HG03575 (cell line): ENCODE measurements at regions not wholly inside any gene's neighbourhood (a gene's known extent, or its start where the extent isn't known, plus 50 kb on each side); places are given as distances from the start of the nearest gene placed in this dataset.
"Not testable (repeated sequence)": the region's sequence is repeated elsewhere in the genome, so short reads cannot be mapped to it uniquely, and the experiment has no call there.

Experiments used
- ATAC-seq: cut with Tn5 transposase; IDR thresholded peaks from one replicate; pipeline ENCODE4 v1.9.1; 2021; ENCODE audit not compliant: unreplicated experiment, insufficient number of reproducible peaks, low FRiP score; ENCODE audit errors: extremely low read depth

DNA sequence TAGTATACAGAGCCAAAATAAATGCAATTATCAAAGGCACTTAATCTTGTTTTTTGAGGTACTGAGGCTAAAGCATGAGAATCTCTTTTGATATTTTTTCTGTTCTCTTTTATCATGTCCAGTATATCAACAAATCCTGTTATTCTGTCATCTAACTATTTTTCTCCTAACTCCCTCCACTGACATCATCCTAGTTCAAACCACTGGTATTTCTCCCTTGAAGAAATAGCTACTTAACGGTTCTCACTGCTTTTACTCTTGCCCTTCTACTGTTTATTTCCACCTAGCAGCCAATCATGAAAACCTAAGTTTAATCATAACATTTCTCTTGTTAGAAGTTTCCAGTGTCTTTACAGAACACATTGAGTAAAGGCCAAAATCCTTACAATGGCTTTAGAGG lies 317.6 kb downstream of the GPD2 start:
- ATAC-seq, result no peak

DNA sequence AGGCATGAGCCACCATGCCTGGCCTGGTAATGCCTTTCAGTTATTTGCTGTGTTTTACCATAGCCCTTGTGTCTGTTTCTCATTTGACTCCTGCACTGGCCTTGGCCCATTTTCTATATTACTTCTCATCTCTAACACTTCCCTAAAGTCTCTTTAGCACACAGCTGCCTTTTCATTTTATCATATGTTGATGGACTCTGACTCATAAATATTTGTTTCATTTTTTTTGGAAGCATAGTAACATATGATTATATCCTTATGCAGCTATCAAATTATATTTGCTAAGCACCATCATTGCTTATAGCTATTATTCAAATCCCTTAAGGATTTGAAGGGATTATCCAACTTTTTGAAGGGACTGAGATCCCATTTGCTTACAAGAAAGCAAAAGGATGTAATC lies 320.3 kb downstream of the GPD2 start:
- no peak for ATAC-seq

DNA sequence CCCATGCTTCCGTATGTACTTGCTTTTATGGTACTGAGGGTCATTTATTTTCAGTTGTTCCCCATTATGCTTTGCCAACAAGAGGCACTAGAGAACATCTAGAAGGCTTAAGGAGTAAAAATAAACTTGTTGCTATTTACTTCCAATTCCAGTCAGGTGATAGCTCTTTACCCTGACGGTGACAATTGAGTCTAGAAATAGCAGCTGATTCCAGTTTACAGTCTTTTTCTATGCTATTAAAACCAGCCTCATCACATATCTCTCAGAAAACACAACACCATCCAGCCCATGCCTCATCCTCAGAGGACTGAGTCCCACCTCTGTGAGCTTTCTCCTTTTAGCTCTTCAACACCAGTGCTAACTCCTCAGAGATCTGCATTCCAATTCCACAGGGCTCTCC lies 327.0 kb downstream of the GPD2 start:
- ATAC-seq, result no peak

DNA sequence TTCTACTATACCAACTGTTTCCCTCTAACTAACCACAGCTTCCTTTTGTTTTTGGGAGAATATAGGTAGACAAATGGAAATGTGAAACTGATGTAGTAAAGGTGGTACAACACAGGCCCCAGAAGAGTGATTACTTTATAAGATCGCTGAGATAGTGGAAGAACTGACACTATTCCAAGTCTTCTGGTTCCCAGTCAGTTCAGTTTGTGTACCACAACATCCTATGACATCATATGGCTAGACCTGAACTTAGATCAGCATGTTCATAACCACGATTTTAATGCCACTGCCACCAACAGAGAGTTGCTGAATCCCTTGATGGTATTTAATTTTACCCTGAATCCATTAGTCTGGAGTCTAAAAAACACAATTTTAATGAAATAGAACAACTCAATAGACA lies 328.9 kb downstream of the GPD2 start:
- ATAC-seq, result no peak

DNA sequence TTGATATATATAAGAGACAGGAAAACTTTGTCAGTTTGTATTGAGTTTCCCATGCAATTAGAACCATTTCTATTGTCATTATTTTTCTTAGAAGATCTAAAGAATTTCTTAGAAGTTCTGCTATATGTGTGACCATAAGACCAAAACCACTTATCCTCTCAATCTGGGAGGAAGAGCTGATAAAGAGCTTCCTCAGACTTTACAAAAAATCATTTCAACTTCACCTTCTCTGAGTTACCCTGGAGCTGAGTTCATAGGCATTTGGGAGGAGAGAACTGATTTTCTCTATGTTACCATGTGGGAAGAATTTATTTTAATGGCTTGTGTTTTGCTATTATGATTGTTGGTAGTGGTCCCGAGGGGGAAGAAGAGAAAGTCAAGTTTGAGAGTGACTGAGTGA lies 329.3 kb downstream of the GPD2 start:
- no peak for ATAC-seq

DNA sequence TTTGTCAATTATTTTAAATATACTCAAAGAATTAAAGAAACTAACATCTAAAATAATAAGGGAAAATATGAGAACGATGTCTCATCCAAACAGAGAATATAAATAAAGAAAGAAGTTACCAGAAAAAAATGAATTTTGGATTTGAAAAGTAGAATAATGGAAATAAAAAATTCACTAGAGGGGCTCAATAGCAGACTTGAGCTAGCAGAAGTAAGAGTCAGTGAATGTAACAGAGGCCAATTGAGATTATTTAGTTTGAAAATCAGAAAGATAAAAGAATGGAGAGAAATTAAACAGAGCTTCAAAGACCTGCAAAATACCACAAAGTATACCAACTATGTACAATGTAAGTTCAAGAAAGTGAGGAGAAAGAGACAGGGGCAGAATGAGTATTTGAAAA lies 333.6 kb downstream of the GPD2 start:
- ATAC-seq, result no peak

DNA sequence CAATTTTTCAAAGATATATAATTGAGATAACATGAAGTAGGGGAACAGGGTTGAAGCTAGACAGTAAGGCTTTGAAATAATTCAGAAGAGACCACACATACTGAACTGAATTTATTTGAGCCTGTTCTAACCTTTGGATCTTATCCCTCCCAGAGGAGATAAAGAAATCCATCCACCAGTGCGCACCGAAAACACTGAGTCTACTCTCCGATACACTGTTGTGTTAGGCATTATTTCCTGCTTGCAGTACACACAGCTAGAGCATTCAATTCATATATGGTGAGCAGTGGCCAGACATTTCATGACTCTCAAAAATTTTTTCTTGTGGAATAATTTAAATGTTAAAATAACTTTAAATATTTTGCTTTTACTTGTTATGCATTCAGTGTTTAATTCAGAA lies 342.7 kb downstream of the GPD2 start:
- no peak for ATAC-seq

DNA sequence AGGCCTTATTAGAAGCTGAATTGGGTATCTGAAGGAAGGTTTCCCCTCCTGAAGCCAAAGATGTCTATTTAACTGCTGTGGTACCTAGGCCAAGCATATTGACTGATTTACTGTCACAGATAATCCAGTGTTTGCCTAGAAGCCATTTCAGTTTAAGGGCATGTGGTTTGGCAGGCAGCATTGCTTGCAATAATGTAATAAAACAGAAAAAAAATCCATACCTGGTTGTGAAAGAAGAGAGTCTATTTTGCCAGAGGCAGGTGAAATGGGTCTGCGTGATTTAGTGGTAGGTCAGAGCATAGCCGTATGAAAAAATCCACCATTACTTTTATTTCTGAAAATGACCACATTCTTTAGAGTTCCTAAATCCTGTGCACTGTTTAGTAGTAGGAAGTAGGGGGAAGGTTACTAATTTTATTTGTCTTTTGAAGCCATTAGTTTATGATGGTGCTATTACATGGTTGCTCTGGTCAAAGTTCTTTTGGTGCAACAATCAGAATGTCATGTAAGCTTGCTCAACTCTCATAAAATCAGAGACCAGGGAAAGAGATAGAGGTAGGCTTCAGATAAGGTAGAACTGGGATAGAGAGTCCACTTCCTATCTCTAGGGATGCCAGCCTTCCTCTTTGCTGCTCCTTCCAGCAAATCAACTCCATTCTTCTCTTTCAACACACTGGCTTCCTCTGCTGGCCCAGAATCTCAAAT lies 343.4 kb downstream of the GPD2 start:
- ATAC-seq, result no peak

DNA sequence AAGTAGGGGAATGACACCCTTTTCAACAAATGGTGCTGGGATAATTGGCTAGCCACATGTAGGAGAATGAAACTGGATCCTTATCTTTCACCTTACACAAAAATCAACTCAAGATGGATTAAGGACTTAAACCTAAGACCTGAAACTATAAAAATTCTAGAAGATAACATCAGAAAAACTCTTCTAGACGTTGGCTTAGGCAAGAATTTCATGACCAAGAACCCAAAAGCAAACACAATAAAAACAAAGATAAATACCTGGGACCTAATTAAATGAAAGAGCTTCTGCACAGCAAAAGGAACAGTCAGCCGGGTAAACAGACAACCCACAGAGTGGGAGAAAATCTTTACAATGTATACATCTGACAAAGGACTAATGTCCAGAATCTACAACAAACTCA lies 345.5 kb downstream of the GPD2 start:
- not testable (repeated sequence) for ATAC-seq

DNA sequence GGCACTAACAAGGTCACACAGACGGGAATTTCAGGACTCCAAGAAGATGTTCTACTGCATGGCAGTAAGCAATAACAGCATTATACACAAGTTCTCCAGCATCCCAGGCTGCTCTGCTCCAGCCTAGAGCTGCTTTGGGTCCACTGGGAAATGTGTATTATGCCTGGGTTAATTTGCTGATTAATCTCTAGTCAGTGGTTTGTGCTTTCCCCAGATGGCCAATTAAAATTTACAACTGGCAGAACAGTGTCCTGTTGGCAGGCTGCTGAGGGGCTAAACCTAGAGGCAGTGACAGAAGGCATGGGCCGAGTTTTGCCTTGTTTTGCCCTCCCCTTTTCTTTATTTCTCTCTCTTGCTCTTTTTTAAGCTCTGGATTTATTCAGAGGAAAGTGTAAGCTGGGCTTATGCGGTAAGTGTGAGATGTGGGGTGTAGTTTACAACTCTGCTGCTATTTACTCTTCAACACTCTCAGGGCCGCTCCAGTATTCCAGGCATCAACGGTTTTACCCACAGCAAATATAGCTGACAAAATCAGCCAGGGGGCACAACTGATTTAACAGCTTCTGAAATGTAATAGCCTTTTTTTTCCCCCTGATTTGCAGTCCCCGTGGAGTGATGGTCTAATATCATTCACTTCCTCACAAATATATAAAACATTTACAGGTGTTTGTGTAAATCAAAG lies 348.0 kb downstream of the GPD2 start:
- ATAC-seq, result no peak

DNA sequence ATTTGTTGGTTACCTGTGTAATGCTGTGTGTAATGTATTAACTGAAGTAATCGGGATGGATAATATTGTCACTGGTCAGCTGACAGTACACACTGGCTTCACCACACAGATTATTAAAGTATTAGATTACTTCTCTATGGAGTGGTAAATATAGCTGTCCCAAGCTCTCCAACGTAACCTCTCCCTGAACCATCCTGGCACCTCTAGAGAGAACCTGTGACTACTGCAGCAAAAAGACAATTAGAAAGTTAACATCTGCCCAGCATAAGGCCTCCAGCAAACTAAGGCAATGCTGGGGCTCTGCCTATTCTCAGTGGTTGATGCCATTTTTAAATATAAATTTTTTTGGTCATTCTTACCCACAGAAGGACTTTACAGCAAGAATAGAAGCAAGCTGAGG lies 351.3 kb downstream of the GPD2 start:
- no peak for ATAC-seq

DNA sequence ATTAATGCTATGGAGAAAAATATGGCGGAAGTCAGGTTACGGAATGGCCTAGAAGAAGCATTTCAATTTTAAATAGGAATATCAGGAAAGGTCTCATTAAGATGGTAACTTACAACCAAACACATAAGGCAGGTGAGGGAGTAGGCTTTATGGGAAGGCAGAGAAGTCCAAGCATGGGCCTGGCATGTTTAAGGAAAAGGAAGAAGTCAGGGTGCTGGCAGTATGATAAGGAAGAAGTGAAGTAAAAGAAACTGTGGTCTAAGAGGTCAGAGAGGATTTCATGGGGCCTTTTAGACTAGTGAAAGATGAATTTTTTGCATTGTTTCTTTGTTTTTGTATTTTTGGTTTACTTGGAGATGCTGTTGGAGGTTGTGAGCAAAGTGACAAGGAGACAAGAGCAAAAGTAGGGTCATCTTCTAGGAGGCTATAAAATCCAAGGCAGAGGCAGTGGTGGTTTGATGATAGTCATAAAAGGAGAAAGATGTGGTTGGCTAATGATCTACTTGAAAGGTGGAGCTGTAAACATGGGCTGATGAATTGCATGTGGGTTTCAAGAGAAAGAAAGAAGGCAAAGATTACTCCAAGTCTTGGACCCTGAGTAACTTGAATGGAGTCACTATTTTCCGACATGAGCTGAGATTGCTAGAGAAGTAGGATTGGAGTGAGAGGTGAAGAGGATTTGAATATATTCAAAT lies 354.3 kb downstream of the GPD2 start:
- ATAC-seq, result no peak

DNA sequence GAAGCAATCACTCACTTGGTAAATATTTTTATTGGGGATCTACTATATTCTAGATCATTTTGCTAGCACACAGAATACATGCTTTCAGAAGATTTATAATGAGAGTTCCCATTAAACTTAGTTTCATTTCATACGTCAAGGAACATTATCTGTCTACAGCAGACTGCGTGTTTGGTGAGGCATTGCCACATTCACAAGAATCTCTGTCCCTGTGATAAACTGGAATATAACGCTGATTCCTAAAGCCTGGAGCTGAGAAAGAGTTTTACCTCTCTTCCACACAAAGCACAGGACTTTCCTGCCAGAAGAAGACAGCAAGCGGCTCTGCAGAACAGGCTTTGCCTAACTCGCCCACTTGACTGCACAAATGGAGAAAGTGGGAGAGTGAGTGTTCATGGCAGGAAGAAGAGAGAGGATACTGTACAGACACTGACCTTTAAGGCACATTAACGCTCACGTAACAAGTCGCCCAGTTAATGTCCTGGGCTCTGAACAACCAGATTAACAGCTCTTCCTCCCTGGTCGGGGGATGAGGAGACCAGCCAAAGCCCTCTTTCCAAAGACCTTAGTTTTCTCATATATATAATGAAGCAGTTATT lies 356.2 kb downstream of the GPD2 start:
- ATAC-seq, result no peak

DNA sequence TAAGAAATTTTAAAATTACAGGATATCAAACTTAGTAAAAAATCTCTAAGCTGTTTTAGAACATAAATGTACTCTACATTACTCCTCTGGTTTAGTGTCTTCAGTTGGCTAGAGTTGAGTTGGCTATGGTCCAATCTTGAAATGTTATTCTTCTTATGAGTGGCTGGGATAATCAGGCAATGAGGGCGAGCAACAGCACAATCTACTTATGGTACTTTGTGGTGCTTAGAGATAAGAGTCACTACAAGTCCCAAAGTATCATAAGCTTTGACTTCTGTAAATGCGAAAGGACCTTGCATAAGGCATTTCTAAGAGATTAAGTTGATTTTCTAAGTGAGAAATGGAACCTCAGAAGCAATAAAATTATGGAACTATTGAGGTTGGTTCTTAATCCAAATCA lies 361.7 kb downstream of the GPD2 start:
- no peak for ATAC-seq

DNA sequence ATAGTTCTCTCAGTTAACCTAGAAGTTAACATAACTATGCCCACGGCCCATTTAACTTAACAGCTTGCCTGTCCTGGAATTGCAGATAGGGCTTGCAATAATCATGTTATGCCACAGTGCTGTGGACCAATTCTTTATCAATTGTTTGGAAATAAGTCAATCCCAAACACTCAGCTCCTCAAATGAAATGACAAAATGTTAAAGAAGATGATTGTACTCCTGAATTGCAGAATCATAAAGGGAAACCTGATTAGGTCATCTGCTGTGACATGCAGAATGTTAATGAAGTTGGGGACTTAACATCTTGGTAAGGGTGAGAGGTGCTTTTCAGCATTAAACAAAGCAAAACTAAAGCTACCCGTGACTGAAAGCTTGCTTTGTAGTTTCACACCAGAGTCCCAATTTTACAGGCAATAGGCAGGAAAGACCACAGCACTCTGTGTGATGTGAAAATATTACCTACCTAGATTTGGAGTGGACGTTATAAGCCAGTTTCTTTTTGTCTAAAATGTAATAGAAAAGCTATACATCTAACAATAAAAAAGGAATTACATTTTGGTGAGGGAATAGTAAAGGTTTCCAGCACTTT lies 364.0 kb downstream of the GPD2 start:
- ATAC-seq, result no peak

DNA sequence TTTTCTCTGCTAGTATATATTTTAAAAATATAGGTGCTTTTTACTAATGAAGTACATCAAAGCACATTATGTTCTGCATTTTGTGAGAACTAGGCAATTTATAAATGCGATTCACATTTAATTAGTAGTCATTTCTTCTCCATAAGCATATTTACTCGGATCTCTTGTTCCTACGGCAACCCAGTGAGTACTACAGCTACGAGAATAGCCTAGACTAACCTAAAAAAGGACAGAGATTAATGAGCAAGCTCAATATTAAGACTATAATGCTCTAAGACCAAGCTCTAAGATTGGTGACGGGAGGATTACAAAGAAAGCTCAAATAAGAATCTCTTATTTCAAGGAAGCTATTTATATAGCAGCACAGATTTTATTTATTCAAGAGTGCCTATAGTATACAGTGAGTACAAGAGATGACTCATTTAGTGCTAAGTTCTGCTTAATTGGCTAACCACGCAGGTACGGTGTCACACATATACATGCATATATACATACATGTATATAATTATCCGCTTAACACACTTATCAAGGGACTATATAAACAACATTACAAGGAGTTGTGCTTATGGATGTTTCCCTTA lies 364.7 kb downstream of the GPD2 start:
- no peak for ATAC-seq

DNA sequence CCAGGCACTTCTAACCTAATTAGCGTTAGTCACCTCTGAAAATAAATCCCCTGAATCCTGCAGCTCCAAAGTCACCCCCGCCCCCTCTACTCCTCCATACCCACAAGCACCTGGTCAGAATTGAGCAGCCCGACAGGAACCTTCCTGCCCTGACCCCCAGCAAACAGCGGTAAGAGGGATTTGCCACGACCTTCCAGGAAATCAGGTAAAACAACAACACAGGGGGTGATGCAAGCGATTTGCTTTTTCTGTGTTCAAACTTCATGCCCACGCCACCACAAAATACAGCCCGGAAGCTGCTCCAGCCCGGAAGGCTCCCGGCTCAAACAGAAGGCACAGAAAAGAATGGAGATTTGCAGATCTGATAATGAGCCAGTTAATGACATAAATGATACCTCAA lies 367.1 kb downstream of the GPD2 start:
- no peak for ATAC-seq

DNA sequence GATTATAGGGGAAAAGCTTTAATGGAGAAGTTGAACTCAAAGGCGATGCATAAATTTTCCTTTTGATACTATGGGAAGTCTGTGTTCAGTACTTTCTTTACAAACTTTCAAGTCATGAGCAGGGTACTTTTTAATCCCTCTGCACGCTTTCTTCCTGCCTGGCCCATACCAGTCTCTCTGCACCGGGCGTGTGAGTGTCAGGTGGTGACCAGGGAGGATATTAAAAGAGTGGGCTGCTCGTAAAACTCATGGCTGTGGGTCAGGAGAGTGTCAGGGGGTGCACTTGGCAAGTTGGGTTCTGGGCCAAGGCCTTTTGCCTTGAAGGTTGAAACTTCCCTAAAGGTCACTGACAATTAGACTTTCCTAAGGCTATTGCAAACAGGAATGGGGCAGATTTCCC lies 367.8 kb downstream of the GPD2 start:
- ATAC-seq, result no peak

DNA sequence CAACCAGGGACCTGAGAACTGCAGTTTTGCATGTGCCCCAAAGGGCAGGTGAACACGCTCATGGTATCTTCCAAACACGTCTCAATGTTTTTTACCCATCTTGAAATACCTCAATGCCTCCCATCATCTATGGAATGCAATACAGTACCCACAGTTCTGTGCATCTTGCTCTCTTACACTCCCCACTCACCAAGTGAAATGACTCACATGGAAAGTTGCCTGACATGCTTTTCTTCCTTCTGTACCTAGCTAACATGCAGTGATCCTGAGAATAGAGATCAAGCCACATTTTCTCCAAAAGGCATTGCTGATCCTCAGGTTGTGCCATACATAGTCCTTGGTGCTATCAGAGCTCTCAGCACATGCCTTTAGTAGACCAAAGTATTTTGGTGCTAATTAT lies 373.9 kb downstream of the GPD2 start:
- no peak for ATAC-seq
